ENCODE measurements at regions not wholly inside any gene's neighbourhood (a gene's known extent, or its start where the extent isn't known, plus 50 kb on each side); places are given as distances from the start of the nearest gene placed in this dataset.

- H3K9me3 ChIP-seq (ENCODE audit: control insufficient read depth, insufficient read depth, low read depth, low read length), result no peaks in the 10 kb centered on the region
- H3K4me3 ChIP-seq (ENCODE audit: low read depth, low read length), result no peak overlapping the region
- POLR2A ChIA-PET, result no interaction called here
- TF ChIP-seq ZSCAN16 (tag by site-specific recombination; IDR thresholded peaks at IDR 0.05) (no peak), SETDB1 (IDR thresholded peaks at IDR 0.05; ENCODE audit: insufficient read length, low read length) (no peak), ZNF398 (tag by site-specific recombination; IDR thresholded peaks at IDR 0.05) (no peak), AEBP2 (tag by site-specific recombination; IDR thresholded peaks at IDR 0.05; ENCODE audit: borderline replicate concordance) (no peak), BCL6B (tag by site-specific recombination; IDR thresholded peaks at IDR 0.05) (no peak), ZNF555 (tag by site-specific recombination; conservative IDR thresholded peaks at IDR 0.05) (no peak), ZNF624 (tag by site-specific recombination; IDR thresholded peaks at IDR 0.05) (no peak), PRDM2 (tag by site-specific recombination; IDR thresholded peaks at IDR 0.05; ENCODE audit: borderline replicate concordance) (no peak), ZNF677 (tag by site-specific recombination; IDR thresholded peaks at IDR 0.05) (no peak), ZNF133 (tag by site-specific recombination; IDR thresholded peaks at IDR 0.05) (no peak), ZNF571 (tag by site-specific recombination; IDR thresholded peaks at IDR 0.05) (no peak), ZNF544 (tag by site-specific recombination; IDR thresholded peaks at IDR 0.05) (no peak), ZNF548 (tag by site-specific recombination; IDR thresholded peaks at IDR 0.05) (no peak), ZBTB48 (tag by site-specific recombination; IDR thresholded peaks at IDR 0.05) (no peak)
- H3K36me3 ChIP-seq (ENCODE audit: control insufficient read depth in 2 of 2, insufficient read depth in 1 of 2, low read length in 2 of 2), result no peaks in the 10 kb centered on the region
- CTCF ChIA-PET, result interaction anchor here (0.6 to 1.4 kb wide), 4 partner anchors 10 to 1213 kb away, joined by 3 to 4 read pairs (median 4); no protein-coding TSS in a partner anchor
- no peaks in the 10 kb centered on the region for H3K4me1 ChIP-seq (ENCODE audit: control insufficient read depth, insufficient read depth, low read length)
- H3K27ac ChIP-seq (ENCODE audit: extremely low read depth, low read depth, low read length), result no peak overlapping the region
Observed at GRCh38 chr3:170707899-170708298, 122.0 kb upstream of the SLC7A14 start.

GRCh38 chr3:170705131-170705530 is 119.3 kb upstream of the SLC7A14 start:
- H3K9me3 ChIP-seq (ENCODE audit: control insufficient read depth, insufficient read depth, low read depth, low read length), result no peaks in the 10 kb centered on the region
- CTCF ChIA-PET, result interaction anchor here (0.7 kb wide), 2 partner anchors 105 to 434 kb away, joined by 3 to 6 read pairs; no protein-coding TSS in a partner anchor

More at GRCh38 chr3:170705131-170705530, 119.3 kb upstream of the SLC7A14 start:
- POLR2A ChIA-PET, result no interaction called here
- Histone ChIP-seq H3K36me3 (ENCODE audit: control insufficient read depth in 2 of 2, insufficient read depth in 1 of 2, low read length in 2 of 2) (no peaks in the 10 kb centered on the region), H3K4me1 (ENCODE audit: control insufficient read depth, insufficient read depth, low read length) (no peaks in the 10 kb centered on the region), H3K4me3 (ENCODE audit: low read depth, low read length) (no peak overlapping the region), H3K27ac (ENCODE audit: extremely low read depth, low read depth, low read length) (no peak overlapping the region)
- no peak for TF ChIP-seq ZNF133 (tag by site-specific recombination; IDR thresholded peaks at IDR 0.05)

Measured in HEK293 (cell line).